ENCODE measurements at regions not wholly inside any gene's neighbourhood (a gene's known extent, or its start where the extent isn't known, plus 50 kb on each side); places are given as distances from the start of the nearest gene placed in this dataset.
A peak's percentile ranks its signal among the peaks of the same experiment; 100 is the strongest.
"Not testable (repeated sequence)": the region's sequence is repeated elsewhere in the genome, so short reads cannot be mapped to it uniquely, and the experiment has no call there.

GRCh38 chr19:28685077-28685476, 527.9 kb downstream of the UQCRFS1 start:
- not testable (repeated sequence) for DNase-seq (ENCODE audit: low spot score)

GRCh38 chr19:28680111-28680510, 532.8 kb downstream of the UQCRFS1 start:
- DNase-seq (ENCODE audit: low spot score), result no peak

GRCh38 chr19:28670836-28671235, 542.1 kb downstream of the UQCRFS1 start:
- no peak for DNase-seq (ENCODE audit: low spot score)

GRCh38 chr19:28669804-28670203, 543.1 kb downstream of the UQCRFS1 start:
- DNase-seq (ENCODE audit: low spot score), result no peak

DNA sequence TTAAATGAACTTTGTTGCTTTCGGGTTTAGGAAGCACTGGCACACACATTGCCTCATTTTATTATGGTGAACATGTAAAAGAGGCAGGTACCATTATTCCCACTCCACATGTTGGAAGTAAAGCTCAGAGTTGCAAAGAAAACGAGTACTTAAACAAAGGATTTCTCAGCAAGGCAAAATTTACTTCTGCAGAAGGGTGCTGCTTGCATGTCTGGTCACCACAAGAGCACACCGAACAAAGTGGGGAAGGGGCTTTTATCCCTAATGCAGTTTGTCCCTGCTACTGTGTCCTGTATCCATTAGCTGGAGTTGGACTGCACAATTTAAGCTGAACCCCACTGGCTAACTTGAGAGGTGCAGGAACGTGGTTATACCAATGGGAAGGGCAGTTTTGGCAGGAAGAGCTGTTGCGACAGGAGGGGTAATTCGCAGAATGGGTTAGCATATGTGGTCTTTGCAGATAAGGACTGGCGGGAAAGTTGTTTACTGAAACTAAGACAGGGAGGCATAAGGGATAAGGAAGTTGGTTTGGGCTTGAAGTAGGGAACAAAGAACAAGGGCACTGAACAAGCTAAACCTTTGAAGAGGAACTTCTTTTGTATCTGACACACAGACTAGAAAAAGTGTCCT, 545.5 kb downstream of the UQCRFS1 start:
- DNase-seq (ENCODE audit: low spot score), result no peak

DNA sequence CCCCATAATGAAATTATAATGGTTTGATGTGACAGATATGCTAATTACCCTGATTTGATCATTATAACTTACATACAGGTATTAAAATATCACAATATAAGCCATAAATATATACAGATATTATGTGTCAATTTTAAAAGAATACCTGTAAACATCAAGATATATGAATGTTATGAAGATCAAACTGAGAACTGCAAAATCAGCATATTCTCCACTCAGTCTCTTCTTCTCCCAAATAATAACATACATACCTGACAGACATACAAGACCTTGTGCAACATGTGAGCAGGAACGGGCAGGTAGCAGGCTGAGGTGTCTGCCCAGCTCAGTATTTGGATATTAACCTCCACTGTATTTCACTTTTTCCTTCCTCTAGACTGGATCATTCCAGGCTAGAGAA, 547.2 kb downstream of the UQCRFS1 start:
- DNase-seq (ENCODE audit: low spot score), result no peak

- no peak for DNase-seq (ENCODE audit: low spot score)
Measured at GRCh38 chr19:28656644-28657043, 556.3 kb downstream of the UQCRFS1 start.

- DNase-seq (ENCODE audit: low spot score), result no peak
Measured at GRCh38 chr19:28655054-28655453, 557.9 kb downstream of the UQCRFS1 start.

GRCh38 chr19:28652765-28653164, 560.2 kb downstream of the UQCRFS1 start:
- DNase-seq (ENCODE audit: low spot score), result no peak

DNA sequence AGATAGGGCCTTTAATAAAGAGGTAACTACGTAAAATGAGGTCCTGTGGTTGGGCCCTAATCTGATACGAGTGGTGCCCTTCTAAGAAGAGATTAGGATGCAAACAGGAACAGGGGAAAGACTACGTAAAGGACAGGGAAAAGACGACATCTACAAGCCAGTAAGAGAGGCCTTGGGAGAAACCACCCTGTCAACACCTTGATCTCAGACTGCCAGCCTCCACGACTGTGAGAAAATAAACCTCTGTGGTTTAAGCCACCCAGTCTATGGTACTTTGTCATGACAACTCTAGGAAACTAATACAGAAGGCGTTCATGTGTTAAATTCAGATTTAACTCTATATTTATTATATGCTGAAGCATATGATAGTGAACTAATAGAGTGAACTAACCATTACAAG, 566.3 kb downstream of the UQCRFS1 start:
- DNase-seq (ENCODE audit: low spot score), result no peak

GRCh38 chr19:28644169-28644775, 568.7 kb downstream of the UQCRFS1 start:
- no peak for DNase-seq (ENCODE audit: low spot score)

DNA sequence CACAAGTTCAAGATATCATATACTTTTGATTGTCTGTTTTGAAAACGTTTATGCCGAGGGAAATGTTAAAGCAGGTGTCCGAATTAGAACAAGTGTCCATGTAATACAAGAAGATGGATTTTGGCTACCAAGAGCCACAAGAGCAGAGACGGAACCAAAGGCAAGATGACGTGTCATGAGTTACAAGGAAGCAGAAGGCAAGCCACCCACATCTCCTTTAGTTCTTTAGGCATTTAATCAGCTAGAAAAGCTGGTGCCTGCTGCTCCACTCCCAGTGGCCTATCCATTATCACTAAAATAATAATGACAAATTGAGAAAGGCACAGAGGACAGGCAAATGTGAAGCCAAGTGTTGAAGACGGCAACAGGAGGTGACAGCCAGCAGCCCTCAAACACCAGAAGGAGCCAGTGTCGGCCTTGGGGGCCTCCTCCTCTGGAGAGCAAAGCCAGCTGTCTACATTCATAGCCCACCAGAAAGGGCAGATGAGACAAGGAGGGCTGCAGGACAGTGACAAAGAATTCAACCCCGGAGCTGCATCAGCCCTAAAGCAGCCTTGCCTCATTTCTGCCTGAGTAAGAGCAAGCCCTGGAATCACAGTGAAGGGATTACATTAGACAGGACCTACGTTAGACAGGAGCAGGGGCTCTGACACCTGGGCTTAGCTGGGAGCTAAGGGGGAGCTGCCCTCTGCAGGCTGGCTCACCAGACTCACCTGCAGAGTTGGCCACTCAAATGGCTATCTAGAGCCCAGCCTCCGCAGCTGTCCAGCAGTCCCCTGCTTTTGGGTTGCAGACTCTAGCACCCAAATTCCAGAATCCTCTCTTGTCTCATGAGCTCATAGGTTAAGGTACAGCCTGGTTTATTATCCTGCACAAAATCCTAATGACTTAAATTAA, 569.9 kb downstream of the UQCRFS1 start:
- no peak for DNase-seq (ENCODE audit: low spot score)

GRCh38 chr19:28641395-28641794, 571.6 kb downstream of the UQCRFS1 start:
- DNase-seq (ENCODE audit: low spot score), result no peak

DNA sequence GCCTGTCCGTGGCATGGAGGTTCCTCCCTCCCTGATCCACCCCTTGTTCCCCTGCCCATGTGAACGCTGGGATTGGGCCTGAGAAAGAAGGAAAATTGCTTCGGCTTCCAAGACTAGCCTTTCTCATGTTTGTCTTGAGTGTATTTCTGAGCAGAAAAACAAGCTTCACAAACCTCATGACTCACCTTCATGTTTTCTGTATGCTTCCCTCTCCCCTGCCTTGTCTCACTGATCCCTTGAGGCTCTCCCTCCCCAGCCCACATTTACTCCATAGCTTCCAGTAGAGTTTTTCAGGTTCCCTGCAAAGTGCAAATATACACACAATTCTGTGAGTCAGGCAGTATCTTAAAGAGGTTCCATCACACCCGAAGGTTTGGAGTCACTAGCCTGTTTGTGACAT, 572.4 kb downstream of the UQCRFS1 start:
- no peak for DNase-seq (ENCODE audit: low spot score)

GRCh38 chr19:28638445-28638844, 574.5 kb downstream of the UQCRFS1 start:
- no peak for DNase-seq (ENCODE audit: low spot score)

GRCh38 chr19:28636706-28637105, 576.2 kb downstream of the UQCRFS1 start:
- DNase-seq (ENCODE audit: low spot score), result no peak

DNA sequence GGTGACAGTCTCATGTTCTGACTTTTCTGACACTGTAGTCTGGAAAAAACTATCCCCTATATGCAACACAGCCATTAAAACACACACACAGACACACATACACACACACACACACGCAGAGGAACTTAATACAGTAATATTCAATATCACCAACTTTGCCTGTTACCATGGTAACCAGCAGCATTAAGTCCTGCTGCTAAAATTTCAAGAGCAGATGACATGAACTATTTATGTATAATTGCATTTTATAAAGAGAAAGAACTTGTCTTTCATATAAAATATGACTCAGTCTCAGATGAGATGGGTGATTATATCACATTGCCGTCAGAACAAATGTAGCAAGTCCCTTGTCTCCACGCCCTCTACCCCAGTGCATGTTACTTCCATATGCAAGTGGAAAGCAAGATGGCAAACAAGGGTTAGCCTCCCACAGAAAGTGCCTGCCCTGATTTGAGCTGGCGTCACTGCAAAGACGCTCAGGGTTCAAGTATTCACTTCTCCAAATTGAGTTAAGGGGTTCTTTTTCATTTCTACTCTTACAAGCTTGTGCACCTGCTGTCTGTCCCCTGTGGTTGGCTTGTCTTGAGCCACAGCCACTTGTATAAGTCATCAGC, 576.8 kb downstream of the UQCRFS1 start:
- DNase-seq (ENCODE audit: low spot score), result no peak

GRCh38 chr19:28634837-28635236, 578.1 kb downstream of the UQCRFS1 start:
- DNase-seq (ENCODE audit: low spot score), result no peak

- no peak for DNase-seq (ENCODE audit: low spot score)
Measured at GRCh38 chr19:28634019-28634328, 579.0 kb downstream of the UQCRFS1 start.

GRCh38 chr19:28633319-28634018, 579.5 kb downstream of the UQCRFS1 start:
- DNase-seq (ENCODE audit: low spot score), result peak; percentile 18

GRCh38 chr19:28632371-28633080, 580.4 kb downstream of the UQCRFS1 start:
- no peak for DNase-seq (ENCODE audit: low spot score)

DNA sequence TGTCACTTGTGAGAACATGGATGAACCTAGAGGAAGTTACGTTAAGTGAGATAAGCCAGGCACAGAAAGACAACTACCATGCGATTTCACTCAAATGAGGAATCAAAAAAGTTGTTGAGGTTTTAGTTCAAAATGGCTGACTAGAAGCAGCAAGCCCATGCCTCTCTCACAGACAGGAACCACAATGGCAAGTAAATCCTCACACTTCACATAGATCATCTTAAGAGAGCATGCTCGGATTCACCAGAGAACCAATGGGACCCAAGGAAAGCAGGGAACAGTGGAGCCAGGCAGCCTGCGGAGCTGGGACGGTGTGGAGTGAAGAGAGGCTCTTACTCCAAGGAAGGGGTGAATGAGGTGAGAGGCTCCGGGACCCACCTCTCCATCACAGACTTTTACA, 581.0 kb downstream of the UQCRFS1 start:
- no peak for DNase-seq (ENCODE audit: low spot score)

Measured in hematopoietic multipotent progenitor cell treated with erythropoietin and hydrocortisone succinate and interleukin-3 and kit ligand, for 17 days (in vitro differentiated cells).